Sigmoid colon (tissue), 3 donors: ENCODE measurements at regions not wholly inside any gene's neighbourhood (a gene's known extent, or its start where the extent isn't known, plus 50 kb on each side); places are given as distances from the start of the nearest gene placed in this dataset.

Source experiments
- POLR2A ChIP-seq, 2 donors: fragments of 450-650 bp; IDR thresholded peaks; one replicate each; pipeline ENCODE4 v1.6.1; 2016; ENCODE audit warnings: antibody characterized with exemption in 2 of 2, mild to moderate bottlenecking in 2 of 2, moderate library complexity in 2 of 2
- TF ChIP-seq, protein P1 (sequence below), 4 experiments: fragments of 450-650 bp in 3 of 4; fragments of 200-600 bp in 1 of 4; IDR thresholded peaks; one replicate each; pipeline ENCODE4 v1.5.1; 2016 to 2019; ENCODE audit warnings: antibody characterized with exemption in 4 of 4, mild to moderate bottlenecking in 3 of 4, moderate library complexity in 2 of 4

GRCh38 chr15:35141743-35142471 is 56.8 kb upstream of the NANOGP8 start:
- TF ChIP-seq, protein P1, sequence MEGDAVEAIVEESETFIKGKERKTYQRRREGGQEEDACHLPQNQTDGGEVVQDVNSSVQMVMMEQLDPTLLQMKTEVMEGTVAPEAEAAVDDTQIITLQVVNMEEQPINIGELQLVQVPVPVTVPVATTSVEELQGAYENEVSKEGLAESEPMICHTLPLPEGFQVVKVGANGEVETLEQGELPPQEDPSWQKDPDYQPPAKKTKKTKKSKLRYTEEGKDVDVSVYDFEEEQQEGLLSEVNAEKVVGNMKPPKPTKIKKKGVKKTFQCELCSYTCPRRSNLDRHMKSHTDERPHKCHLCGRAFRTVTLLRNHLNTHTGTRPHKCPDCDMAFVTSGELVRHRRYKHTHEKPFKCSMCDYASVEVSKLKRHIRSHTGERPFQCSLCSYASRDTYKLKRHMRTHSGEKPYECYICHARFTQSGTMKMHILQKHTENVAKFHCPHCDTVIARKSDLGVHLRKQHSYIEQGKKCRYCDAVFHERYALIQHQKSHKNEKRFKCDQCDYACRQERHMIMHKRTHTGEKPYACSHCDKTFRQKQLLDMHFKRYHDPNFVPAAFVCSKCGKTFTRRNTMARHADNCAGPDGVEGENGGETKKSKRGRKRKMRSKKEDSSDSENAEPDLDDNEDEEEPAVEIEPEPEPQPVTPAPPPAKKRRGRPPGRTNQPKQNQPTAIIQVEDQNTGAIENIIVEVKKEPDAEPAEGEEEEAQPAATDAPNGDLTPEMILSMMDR (IDR thresholded peaks at IDR 0.05) = no peak
- no peak for TF ChIP-seq POLR2A (IDR thresholded peaks at IDR 0.05)
